Esophagus muscularis mucosa (tissue), 4 donors: ENCODE measurements at regions not wholly inside any gene's neighbourhood (a gene's known extent, or its start where the extent isn't known, plus 50 kb on each side); places are given as distances from the start of the nearest gene placed in this dataset.

ENCODE experiments used
- CTCF ChIP-seq, 3 experiments: fragments of 200-600 bp in 2 of 3; fragments of 450-650 bp in 1 of 3; sonication (generic) in 2 of 3; IDR thresholded peaks; one replicate each; pipeline ENCODE4 v1.5.1; 2017 to 2019; ENCODE audit warnings: antibody characterized with exemption in 3 of 3, mild to moderate bottlenecking in 2 of 3, moderate library complexity in 1 of 3
- EP300 ChIP-seq: sonication (generic); formaldehyde crosslinking; IDR thresholded peaks from one replicate; pipeline ENCODE4 v1.6.1; 2017; ENCODE audit warnings: antibody characterized with exemption
- POLR2AphosphoS5 ChIP-seq, 2 donors: sonication (generic); formaldehyde crosslinking; IDR thresholded peaks; one replicate each; pipeline ENCODE4 v1.6.1; 2017; ENCODE audit warnings: antibody characterized with exemption in 2 of 2

- TF ChIP-seq CTCF (IDR thresholded peaks at IDR 0.05): no peak
- TF ChIP-seq POLR2AphosphoS5 (IDR thresholded peaks at IDR 0.05): no peak
- no peak for TF ChIP-seq EP300
These were observed 155.2 kb downstream of the TFAP2A start for GRCh38 chr6:10259671-10260070.
